MCF 10A (cell line): ENCODE measurements at regions not wholly inside any gene's neighbourhood (a gene's known extent, or its start where the extent isn't known, plus 50 kb on each side); places are given as distances from the start of the nearest gene placed in this dataset.

Experiments
- BruUV-seq: library from RNA; stranded (reverse); fragments of 400-500 nt; replicated peaks from 2 replicates; lab custom pipeline; 2021; lab: Mats Ljungman, UMichigan
- CTCF ChIA-PET: fragments of 300-600 bp; sonication (Branson Sonifier 250); formaldehyde crosslinking; extraction: SDS; loops from one replicate; lab custom pipeline; 2021; ENCODE audit warnings: antibody characterized with exemption, inconsistent platforms; lab: Yijun Ruan, JAX
- POLR2A ChIA-PET: fragments of 300-600, 350-650 bp; sonication (Branson Sonifier 250); formaldehyde crosslinking; extraction: SDS; loops from one replicate; lab custom pipeline; 2020; ENCODE audit warnings: antibody characterized with exemption, inconsistent platforms; lab: Yijun Ruan, JAX
- DNase-seq: peaks from one replicate; pipeline ENCODE4 v3.0.0-alpha.2; 2018; ENCODE audit not compliant: unreplicated experiment
- H3K27ac Mint-ChIP-seq: one replicate; pipeline ENCODE4 v1.8.0; 2022; ENCODE audit warnings: mild to moderate bottlenecking, low read depth, mixed read lengths; ENCODE audit not compliant: unreplicated experiment
- H3K27me3 Mint-ChIP-seq: one replicate; pipeline ENCODE4 v1.8.0; 2022; ENCODE audit warnings: mixed read lengths; ENCODE audit not compliant: insufficient read depth, unreplicated experiment
- H3K36me3 Mint-ChIP-seq: one replicate; pipeline ENCODE4 v1.8.0; 2022; ENCODE audit warnings: mild to moderate bottlenecking, moderate library complexity, mixed read lengths; ENCODE audit not compliant: insufficient read depth, unreplicated experiment
- H3K4me1 Mint-ChIP-seq: one replicate; pipeline ENCODE4 v1.8.0; 2022; ENCODE audit warnings: mixed read lengths; ENCODE audit not compliant: insufficient read depth, unreplicated experiment
- H3K4me3 Mint-ChIP-seq: one replicate; pipeline ENCODE4 v1.8.0; 2022; ENCODE audit warnings: mild to moderate bottlenecking, moderate library complexity, mixed read lengths; ENCODE audit not compliant: unreplicated experiment
- H3K9me3 Mint-ChIP-seq: one replicate; pipeline ENCODE4 v1.8.0; 2022; ENCODE audit warnings: mixed read lengths; ENCODE audit not compliant: unreplicated experiment
- CTCF ChIP-seq: fragments of 200-600 bp; IDR thresholded peaks from one replicate; pipeline ENCODE4 v1.8.0; 2022; ENCODE audit warnings: antibody characterized with exemption, mild to moderate bottlenecking; ENCODE audit not compliant: unreplicated experiment
- intact Hi-C: fragments of 100-400 bp; cut with micrococcal nuclease; formaldehyde crosslinking; loops from 2 replicates; pipeline ENCODE4 v1.14.1; 2022

- CTCF ChIA-PET: interaction anchor here (0.9 kb wide), 1 partner anchor 18 kb away, joined by 3 read pairs; no protein-coding TSS in a partner anchor
- no peak for DNase-seq
- POLR2A ChIA-PET: no interaction called here
- no peak overlapping the region for H3K4me3 Mint-ChIP-seq
- BruUV-seq: no TSS peak
- H3K36me3 Mint-ChIP-seq: no peaks in the 10 kb centered on the region
- H3K4me1 Mint-ChIP-seq: no peaks in the 10 kb centered on the region
- H3K27me3 Mint-ChIP-seq: peaks cover 76% of the 10 kb centered on the region
- intact Hi-C loops: no loop called here
- no peak overlapping the region for H3K27ac Mint-ChIP-seq
- no peak for TF ChIP-seq CTCF
- H3K9me3 Mint-ChIP-seq: no peaks in the 10 kb centered on the region
Observed at GRCh38 chr1:22344329-22344630, 107.4 kb upstream of the ZBTB40 start.

GRCh38 chr1:22344851-22345560 lies 106.6 kb upstream of the ZBTB40 start:
- Mint-ChIP-seq H3K4me1 (no peaks in the 10 kb centered on the region), H3K27ac (no peak overlapping the region), H3K4me3 (no peak overlapping the region), H3K9me3 (no peaks in the 10 kb centered on the region), H3K36me3 (no peaks in the 10 kb centered on the region), H3K27me3 (peaks cover 83% of the 10 kb centered on the region)
- ChIA-PET POLR2A (interaction anchor here (0.6 kb wide), 1 partner anchor 77 kb away, joined by 3 read pairs; no protein-coding TSS in a partner anchor), CTCF (interaction anchor here (0.9 kb wide), 1 partner anchor 19 kb away, joined by 3 read pairs; no protein-coding TSS in a partner anchor)
- no peak for TF ChIP-seq CTCF
- BruUV-seq: no TSS peak
- no peak for DNase-seq
- intact Hi-C loops: no loop called here

GRCh38 chr1:22347854-22348760 lies 103.5 kb upstream of the ZBTB40 start:
- Mint-ChIP-seq H3K27ac (no peak overlapping the region), H3K4me3 (no peak overlapping the region), H3K9me3 (no peaks in the 10 kb centered on the region), H3K36me3 (no peaks in the 10 kb centered on the region), H3K27me3 (peaks cover 99% of the 10 kb centered on the region), H3K4me1 (no peaks in the 10 kb centered on the region)
- no peak for TF ChIP-seq CTCF
- no TSS peak for BruUV-seq
- ChIA-PET POLR2A (no interaction called here), CTCF (no interaction called here)
- intact Hi-C loops: no loop called here
- no peak for DNase-seq

- H3K36me3 Mint-ChIP-seq: no peaks in the 10 kb centered on the region
- no peak for TF ChIP-seq CTCF
- no peaks in the 10 kb centered on the region for H3K9me3 Mint-ChIP-seq
- no peak overlapping the region for H3K4me3 Mint-ChIP-seq
- BruUV-seq: no TSS peak
- no peak for DNase-seq
- H3K4me1 Mint-ChIP-seq: no peaks in the 10 kb centered on the region
- CTCF ChIA-PET: no interaction called here
- intact Hi-C loops: no loop called here
- POLR2A ChIA-PET: no interaction called here
- peaks cover 85% of the 10 kb centered on the region for H3K27me3 Mint-ChIP-seq
- no peak overlapping the region for H3K27ac Mint-ChIP-seq
Observed at GRCh38 chr1:22349362-22350043, 102.1 kb upstream of the ZBTB40 start.
